Middle frontal gyrus (tissue), 1 donor: ENCODE measurements at regions not wholly inside any gene's neighbourhood (a gene's known extent, or its start where the extent isn't known, plus 50 kb on each side); places are given as distances from the start of the nearest gene placed in this dataset.

Source experiments
- DNase-seq: peaks from one replicate; pipeline ENCODE4 v3.0.0-alpha.2; 2015; ENCODE audit warnings: low spot score; ENCODE audit errors: extremely low spot score

GRCh38 chr13:31441800-31442510 is 242.2 kb downstream of the B3GLCT start:
- no peak for DNase-seq

- DNase-seq = no peak
Observed at GRCh38 chr13:31442571-31442970, 242.8 kb downstream of the B3GLCT start.

- DNase-seq = no peak
Observed at GRCh38 chr13:31444266-31444856, 244.6 kb downstream of the B3GLCT start.

GRCh38 chr13:31452525-31452924 is 252.8 kb downstream of the B3GLCT start:
- no peak for DNase-seq

- DNase-seq = no peak
Observed at GRCh38 chr13:31455581-31455980, 255.8 kb downstream of the B3GLCT start.

GRCh38 chr13:31456056-31456455 is 256.3 kb downstream of the B3GLCT start:
- DNase-seq = no peak

GRCh38 chr13:31460061-31460460 is 260.3 kb downstream of the B3GLCT start:
- DNase-seq = no peak

- no peak for DNase-seq
Observed at GRCh38 chr13:31461923-31462322, 262.1 kb downstream of the B3GLCT start.

GRCh38 chr13:31462766-31463165 is 263.0 kb downstream of the B3GLCT start:
- DNase-seq = no peak

GRCh38 chr13:31468114-31468902 is 268.5 kb downstream of the B3GLCT start:
- no peak for DNase-seq

GRCh38 chr13:31469377-31469776 is 269.6 kb downstream of the B3GLCT start:
- no peak for DNase-seq

GRCh38 chr13:31476266-31476665 is 263.1 kb upstream of the RXFP2 start:
- peak; percentile 8 for DNase-seq

- DNase-seq = no peak
Observed at GRCh38 chr13:31476753-31477152, 262.6 kb upstream of the RXFP2 start.

- DNase-seq = no peak
Observed at GRCh38 chr13:31477961-31478360, 261.4 kb upstream of the RXFP2 start.

- no peak for DNase-seq
Observed at GRCh38 chr13:31485183-31485582, 254.1 kb upstream of the RXFP2 start.

GRCh38 chr13:31485651-31486051 is 253.7 kb upstream of the RXFP2 start:
- no peak for DNase-seq

- DNase-seq = no peak
Observed at GRCh38 chr13:31495336-31495735, 244.0 kb upstream of the RXFP2 start.

GRCh38 chr13:31499274-31499673 is 240.1 kb upstream of the RXFP2 start:
- DNase-seq = no peak

GRCh38 chr13:31503626-31504025 is 235.7 kb upstream of the RXFP2 start:
- no peak for DNase-seq

- DNase-seq = no peak
Observed at GRCh38 chr13:31504918-31505317, 234.4 kb upstream of the RXFP2 start.

GRCh38 chr13:31512331-31512730 is 227.0 kb upstream of the RXFP2 start:
- no peak for DNase-seq

GRCh38 chr13:31514932-31515331 is 224.4 kb upstream of the RXFP2 start:
- no peak for DNase-seq
